GM10847 (cell line): ENCODE measurements at regions not wholly inside any gene's neighbourhood (a gene's known extent, or its start where the extent isn't known, plus 50 kb on each side); places are given as distances from the start of the nearest gene placed in this dataset.

Experiments
- POLR2A ChIP-seq: IDR thresholded peaks from 2 replicates; pipeline ENCODE4 v1.6.1; 2011; ENCODE audit not compliant: insufficient read length; ENCODE audit errors: extremely low read depth

DNA sequence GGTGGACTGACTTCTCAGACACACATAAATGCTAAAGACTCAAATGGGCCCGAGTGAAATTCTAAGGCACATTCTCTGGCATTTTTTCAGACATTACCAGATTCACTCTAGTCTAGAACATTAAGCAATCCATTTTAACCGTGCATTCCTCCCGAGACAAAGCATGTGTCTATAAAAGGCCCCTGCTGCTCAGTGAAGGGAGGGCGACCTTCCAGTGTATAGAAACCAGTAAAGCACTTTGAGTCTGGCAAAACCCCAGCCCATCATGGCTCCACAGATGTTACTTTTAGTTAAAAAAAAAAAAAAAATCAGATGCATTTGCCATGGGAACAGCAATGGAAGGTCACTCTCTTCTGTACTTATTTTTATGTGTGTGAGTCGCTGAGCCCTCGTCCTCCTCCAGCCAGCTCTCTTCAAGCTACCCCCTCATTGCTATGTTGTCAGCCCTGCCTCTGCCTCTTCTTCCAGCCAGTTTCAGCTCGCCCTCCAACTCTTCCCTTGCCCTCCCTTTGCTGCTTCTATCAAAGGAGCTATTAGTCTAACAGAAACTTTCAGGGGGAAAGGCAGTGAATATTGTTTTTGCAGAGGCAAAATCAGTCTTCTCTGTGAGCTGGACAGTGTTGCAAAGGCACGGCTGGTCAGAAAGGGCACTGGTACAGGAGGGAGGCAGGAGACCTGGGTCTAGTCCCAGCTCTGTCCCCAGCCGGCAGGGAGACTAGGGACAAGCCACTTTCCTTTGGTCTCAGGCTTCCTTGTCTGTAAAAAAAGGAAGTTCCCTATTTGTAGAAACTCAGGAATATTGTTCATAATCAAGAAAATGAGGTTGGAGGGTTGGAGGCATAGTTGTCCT, 644.2 kb downstream of the ZNF674 start:
- no peak for TF ChIP-seq POLR2A

DNA sequence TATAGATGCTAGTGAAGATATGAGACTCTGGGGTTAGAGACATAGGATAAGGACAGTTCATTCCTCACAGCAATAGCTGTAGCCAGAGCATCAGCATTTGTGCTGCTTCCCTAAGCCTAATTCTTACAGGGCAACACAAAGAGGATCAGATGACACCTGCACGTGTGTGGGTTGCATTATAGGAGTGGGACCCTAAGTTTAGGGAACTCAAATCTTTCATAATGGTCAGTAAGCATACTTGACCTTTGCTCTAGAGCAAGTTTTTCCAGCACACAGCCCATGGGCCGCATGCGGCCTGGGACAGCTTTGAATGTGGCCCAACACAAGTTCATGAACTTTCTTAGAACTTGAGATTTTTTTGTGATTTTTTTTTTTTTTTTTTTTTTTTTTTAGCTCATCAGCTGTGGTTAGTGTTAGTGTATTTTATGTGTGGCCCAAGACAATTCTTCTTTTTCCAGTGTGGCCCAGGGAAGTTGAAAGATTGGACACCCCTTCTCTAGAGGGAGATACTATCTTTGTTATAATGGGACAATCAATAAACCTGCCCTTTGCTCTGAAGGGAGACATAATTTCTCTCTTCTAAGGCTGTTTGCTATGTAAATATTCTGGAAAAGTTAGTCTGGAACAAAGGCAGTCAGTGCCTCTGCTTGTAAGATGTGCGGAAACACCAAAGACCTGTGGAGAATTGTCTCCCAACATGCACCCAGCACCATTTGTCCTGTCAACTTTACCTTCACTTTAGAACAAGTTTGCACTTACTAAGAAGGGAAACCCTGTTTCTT, 650.2 kb downstream of the ZNF674 start:
- no peak for TF ChIP-seq POLR2A

DNA sequence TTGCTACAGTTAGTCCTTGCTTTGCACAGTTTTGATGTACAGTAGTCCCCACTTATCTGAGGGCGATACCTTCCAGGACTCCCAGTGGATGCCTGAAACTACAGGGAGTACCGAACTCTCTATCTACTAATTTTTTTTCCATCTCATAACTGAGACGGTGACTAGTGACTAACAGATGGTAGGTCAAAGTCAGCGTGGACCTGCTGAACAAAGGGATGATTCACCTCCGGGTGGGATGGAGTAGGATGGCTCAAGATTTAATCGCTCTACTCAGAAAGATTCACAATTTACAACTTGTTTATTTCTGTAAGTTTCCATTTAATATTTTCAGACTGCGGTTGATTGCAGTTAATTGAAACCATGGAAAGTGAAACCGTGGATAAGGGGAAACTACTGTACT, 655.8 kb downstream of the ZNF674 start:
- TF ChIP-seq POLR2A: no peak

DNA sequence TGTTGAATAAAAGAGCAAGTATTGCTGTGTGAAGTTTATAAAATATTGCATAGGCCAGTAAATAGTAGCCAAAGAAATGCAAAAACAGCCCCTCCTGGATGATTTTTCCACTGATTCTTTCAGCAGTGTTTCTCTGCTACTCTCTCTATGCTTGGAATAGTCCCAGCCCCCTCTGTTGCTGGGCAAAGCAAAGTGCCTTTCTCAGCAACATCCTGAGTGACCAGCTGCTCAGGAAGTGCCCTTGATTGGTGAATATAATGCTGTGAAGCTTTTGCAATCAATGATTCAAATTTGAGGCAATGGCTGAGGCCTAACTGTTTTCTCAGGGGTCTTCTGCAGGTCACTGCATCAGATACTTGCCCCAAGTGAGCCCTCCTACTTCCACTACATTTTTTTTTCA, 656.7 kb downstream of the ZNF674 start:
- TF ChIP-seq POLR2A: no peak

DNA sequence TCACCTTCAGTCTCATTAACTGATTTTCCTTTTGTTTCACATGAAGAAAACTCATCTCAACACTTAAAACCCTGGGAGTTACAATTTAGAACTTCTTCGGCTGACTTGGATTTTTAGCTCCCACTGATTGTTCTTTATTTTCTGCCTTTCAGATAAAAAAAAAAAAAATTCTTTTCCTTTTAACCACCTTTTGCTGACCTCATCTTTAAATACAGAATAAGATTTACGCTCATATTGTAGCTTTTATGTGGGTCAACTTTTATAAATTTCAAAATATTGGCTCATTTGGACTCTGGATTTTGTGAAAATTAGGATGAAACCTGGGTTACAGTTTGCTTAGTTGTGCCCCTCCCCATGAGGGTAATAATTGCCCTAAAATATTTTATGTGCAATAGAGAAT, 659.3 kb downstream of the ZNF674 start:
- TF ChIP-seq POLR2A: no peak

DNA sequence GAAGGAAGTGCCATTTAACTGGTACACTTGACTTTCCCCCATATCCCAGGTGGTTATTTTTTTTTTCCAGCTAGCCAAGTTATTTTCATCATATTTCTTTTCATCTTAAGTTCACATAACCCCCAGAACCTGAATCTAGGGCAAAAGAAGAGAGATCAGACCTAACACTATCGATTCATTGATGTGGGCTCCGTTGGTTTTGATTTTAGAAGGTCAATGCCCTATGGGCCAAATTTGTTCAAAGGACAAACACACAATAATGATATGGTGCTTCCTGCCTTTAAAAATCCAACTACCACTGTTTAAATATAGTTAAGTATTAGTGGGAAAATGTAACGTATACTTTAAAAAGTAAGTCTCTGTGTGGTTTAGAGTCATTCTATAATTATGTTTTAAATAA, 665.7 kb downstream of the ZNF674 start:
- TF ChIP-seq POLR2A: no peak

DNA sequence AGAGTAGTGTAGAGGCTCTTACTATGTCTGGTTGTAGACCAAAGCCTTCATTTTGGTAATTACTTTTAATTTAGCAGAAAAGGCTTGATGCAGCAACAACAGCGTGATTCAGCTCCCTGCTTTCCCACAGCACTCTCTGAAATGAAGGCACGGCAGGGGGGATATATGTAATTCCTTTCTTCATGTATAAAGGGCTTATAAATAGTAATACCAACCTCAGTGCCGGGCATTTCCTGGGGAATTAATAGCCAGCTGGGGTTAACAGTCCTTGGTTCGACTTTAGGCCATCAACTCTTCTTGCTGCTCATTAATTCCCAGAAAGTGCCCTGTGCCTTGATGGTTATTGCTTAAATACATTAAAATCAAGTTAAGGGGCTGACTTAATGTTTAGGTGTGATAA, 669.0 kb downstream of the ZNF674 start:
- TF ChIP-seq POLR2A: no peak

DNA sequence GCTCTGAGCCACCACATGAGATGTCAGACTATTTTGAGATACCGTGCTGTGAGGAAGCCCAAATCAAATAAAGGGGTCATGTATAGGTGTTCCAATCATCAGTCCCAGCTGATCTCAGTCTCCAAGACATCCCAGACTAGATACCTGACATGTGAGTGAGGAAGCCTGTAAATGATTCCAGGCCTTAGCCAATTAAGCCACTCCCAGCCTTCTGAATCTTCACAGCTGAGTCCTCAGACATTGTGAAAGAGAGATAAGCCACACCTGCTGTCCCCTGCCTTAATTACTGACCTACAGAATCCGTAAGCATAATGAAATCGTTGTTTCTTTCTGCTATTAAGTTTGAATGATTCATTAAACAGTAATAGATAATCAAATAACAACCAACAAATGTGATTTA, 671.4 kb downstream of the ZNF674 start:
- no peak for TF ChIP-seq POLR2A

DNA sequence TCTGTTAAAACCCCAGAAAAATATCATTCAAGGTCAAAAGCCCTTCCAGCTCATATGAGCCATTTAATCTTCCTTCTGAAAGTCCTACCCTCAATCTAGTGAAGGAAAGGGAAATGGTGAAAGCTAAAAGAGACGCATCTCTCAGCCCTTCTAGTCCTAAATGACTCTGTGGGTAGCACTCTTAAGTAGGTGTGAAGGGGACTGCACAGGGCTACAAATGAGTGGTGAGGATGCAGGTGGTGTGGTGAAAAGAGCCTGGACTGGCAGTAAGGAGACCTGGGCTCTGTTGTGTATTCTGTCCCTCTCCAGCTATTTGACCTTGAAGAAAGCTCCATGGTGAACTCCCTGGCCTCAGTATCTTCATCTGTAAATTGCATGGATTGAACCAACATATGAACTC, 671.8 kb upstream of the DIPK2B start:
- TF ChIP-seq POLR2A: no peak

DNA sequence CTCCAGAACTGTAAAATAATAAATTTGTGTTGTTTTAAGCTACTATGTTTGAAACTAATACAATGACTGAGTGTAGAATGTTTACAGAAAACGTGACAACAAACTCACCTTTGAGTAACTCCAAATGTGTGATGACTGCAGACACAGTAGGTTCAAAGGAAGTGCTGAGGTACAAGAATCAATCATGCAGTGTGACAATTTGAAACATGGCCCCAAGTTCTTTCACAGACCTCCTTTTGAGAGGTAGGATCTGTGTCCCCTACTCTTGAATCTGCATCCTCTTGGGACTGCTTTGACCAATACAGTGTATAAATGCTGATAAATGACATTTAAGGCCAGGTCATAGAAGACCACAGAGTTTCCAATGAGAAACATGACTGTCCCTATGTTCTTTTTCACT, 667.7 kb upstream of the DIPK2B start:
- no peak for TF ChIP-seq POLR2A

DNA sequence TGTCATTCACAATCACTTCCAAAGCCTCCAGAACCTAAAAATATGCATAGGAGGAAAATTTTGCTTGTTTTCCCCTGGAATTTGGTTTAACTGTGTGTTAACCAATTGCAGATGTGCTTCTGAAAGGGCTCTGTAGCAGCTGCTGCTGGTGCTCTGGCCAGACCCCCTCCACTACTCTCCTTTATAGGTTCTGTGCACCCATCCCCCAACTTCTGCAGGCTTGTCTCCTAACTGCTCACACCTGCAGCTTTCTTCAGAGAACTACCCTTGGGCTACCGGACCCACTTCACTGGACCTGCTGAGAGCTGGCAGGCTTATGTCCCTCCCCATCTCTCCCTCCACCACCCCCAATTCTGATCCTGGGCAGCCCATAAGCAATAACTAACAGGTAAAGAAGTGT, 662.1 kb upstream of the DIPK2B start:
- TF ChIP-seq POLR2A: no peak

DNA sequence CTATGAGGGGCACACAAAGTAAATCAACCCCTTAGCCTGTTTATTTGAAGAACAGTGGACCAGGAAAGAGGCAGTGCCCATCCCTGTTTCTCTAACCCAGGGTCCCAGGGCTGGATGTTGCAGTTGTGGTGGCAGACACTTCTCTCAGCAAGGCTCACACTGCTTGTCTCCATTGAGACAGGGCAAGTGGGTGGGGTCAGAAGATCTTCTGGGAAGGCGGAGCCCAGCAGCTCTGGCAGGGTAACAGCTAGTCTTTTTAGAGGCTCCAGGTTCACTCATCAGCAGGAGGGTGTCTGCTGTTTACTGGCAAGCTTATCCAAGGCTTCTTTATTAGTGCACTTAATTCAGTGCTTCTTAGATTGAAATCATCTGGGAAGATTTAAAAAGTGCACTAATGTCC, 659.8 kb upstream of the DIPK2B start:
- no peak for TF ChIP-seq POLR2A

DNA sequence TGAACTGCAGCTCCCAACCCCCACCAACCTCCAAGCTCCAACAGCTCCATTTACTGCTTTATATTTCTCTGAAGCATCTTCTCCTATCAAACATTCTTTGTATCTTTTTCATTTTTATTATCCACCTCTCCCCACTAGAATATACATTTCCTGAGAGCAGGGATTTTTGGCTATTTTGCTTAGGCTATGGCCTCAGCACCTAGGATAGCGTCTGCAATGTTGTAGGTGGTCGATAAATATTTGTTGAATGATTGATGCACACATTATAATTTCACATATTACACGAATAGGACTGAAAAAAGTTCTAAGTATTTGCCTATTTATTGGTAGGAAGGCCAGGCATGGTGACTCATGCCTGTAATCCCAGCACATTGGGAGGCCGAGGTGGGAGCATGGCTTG, 658.7 kb upstream of the DIPK2B start:
- TF ChIP-seq POLR2A: no peak

DNA sequence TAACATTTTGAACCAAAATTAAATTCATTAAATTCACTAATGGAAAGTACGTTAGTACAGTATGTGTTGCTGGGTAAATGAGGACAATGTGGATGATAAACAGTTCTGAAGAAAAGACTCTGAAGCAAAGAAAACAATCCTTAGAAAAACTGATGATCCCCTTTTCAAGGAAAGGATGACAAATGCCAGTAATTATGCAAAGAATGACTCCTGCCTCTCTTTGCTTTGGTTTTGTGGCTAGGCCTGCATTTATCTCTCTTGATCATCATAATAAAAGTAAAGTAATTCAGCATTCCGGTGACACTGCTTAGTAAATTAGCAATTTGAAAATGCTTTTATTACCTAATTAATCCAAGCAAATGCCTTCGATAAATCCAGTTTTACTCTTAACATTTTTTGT, 652.2 kb upstream of the DIPK2B start:
- no peak for TF ChIP-seq POLR2A

DNA sequence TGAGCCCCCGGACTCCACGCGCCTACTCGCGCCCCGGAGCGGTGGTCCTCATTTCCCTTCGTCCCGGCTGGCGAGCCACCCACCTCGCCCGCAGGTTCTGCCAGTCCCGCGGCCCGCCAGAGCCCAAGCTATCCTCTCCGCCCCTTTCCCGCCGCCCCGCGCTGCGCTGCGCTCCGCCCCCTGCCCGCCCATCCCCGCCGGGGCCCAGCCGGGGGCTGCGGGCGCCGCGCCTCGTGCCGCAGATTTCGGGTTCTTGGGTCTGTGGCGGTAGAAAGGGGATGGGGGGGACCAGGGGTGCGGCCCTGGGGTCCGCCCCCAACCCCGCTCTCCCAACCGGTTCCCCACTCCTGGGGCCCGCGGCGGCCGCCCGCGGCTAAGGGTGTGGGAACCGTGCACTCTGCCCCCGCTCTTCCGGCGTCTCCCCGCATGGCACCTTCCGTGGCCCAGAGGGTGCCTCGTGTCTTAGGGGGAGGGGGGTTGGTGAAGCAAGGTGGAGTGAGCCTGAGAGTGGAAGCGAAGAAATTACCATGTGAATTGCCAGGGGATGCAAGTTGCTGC, 650.8 kb upstream of the DIPK2B start:
- no peak for TF ChIP-seq POLR2A

DNA sequence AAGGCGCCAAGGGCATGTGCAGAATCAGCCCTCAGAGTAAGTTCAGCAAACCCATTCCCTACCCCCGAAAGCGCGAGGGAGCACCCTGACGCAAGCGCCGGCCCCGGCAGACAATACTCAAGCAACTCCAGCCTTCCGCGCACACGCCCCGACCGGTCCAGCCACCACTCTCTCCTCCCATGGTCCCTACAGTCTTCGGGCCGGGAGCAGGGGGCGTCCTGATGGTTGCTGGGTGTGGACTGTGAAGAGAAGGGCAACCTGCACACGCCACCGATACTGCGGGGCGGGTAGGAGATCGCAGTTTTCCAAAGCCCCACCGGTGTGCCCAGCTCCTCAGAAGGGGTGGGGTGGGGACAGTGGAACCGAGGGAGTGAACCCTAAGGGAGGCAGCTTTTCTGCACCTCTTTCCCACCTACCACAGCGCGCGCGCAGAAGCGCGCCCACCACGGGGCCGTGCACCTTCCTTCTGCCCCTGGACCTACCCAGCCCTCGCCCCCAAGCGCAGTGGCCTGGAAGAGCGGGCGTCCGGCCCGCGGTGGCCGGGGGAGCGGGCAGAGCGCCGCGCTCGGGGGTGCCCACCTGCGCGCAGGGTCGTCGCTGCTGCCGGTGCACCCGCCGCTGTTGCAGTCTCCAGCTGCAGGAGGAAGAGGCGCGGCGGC, 650.2 kb upstream of the DIPK2B start:
- TF ChIP-seq POLR2A: no peak
